Heart right ventricle (tissue), 16 donors: ENCODE measurements at regions not wholly inside any gene's neighbourhood (a gene's known extent, or its start where the extent isn't known, plus 50 kb on each side); places are given as distances from the start of the nearest gene placed in this dataset.
A peak's percentile ranks its signal among the peaks of the same experiment; 100 is the strongest.

Experiments
- ATAC-seq, 8 donors: fragments of 200-7000 bp; cut with Tn5 transposase; one replicate each; pipeline ENCODE4 v1.9.1; 2020; ENCODE audit warnings: mild to moderate bottlenecking in 8 of 8, moderate library complexity in 8 of 8, moderate number of reproducible peaks in 1 of 8
- DNase-seq, 2 donors: peaks; one replicate each; pipeline ENCODE4 v3.0.0-alpha.2; 2020
- H3K27ac ChIP-seq, 10 donors: fragments of 200-600 bp; sonication (generic) in 2 of 10; one replicate each; pipeline versions ENCODE4 v1.5.0 to v1.8.0; 2020 to 2022; ENCODE audit warnings: mild to moderate bottlenecking in 3 of 10
- H3K27me3 ChIP-seq, 7 donors: fragments of 200-600 bp; one replicate each; pipeline ENCODE4 v1.8.0; 2021 to 2022; ENCODE audit warnings: mild to moderate bottlenecking in 2 of 7
- H3K36me3 ChIP-seq, 9 donors: fragments of 200-600 bp; sonication (generic) in 1 of 9; one replicate each; pipeline versions ENCODE4 v1.5.0 to v1.8.0; 2020 to 2022; ENCODE audit warnings: mild to moderate bottlenecking in 2 of 9
- H3K4me1 ChIP-seq, 9 donors: fragments of 200-600 bp; sonication (generic) in 1 of 9; one replicate each; pipeline versions ENCODE4 v1.5.0 to v1.8.0; 2020 to 2022; ENCODE audit warnings: mild to moderate bottlenecking in 4 of 9
- H3K4me3 ChIP-seq, 10 donors: fragments of 200-600 bp; sonication (generic) in 2 of 10; one replicate each; pipeline versions ENCODE4 v1.5.0 to v1.8.0; 2020 to 2022; ENCODE audit warnings: mild to moderate bottlenecking in 7 of 10, moderate library complexity in 2 of 10
- H3K9me3 ChIP-seq, 11 donors: fragments of 200-600 bp in 10 of 11; sonication (generic) in 2 of 11; one replicate each; pipeline versions ENCODE4 v1.5.0 to v1.8.0; 2013 to 2022; ENCODE audit warnings: mild to moderate bottlenecking in 2 of 11, control low read depth in 1 of 11, moderate library complexity in 1 of 11
- CTCF ChIP-seq, 9 donors: fragments of 200-600 bp; sonication (generic) in 2 of 9; IDR thresholded peaks; one replicate each; pipeline versions ENCODE4 v1.5.0 to v1.8.0; 2021 to 2022; ENCODE audit warnings: antibody characterized with exemption in 9 of 9, mild to moderate bottlenecking in 5 of 9, moderate library complexity in 1 of 9
- WGBS, 2 donors: extraction: QIAGEN DNeasy Blood & Tissue Kit; methylation state at CpG; one replicate each; pipeline ENCODE4 v1.1.7; 2013; ENCODE audit warnings: inconsistent platforms in 1 of 2; 5-methylcytosine and 5-hydroxymethylcytosine counted together
- intact Hi-C, 10 donors: fragments of 100-400 bp; cut with DNase I; formaldehyde crosslinking; loops; one replicate each; pipeline versions ENCODE4 v1.11.1 to v1.14.2; 2022
- donor health status: Arrhythmogenic right ventricular cardiomyopathy.
- donor health status: ischemic (EF 13 %, LVEDD 7.1; RV severe dilation, severe dysfunction).
- donor health status: healthy with polysubstance abuse.
- donor health status: DM: no; HTN: yes; CAD: no.
- donor health status: DM: no; HTN: no; CAD: no.
- donor health status: ischemic (EF 25% LVEDD 6.9; RV normal size, moderate dysfunction).
- donor health status: ischemic (EF 25% LVEDD 5.7; RV mildly dilated, moderate dysfunction).
- donor health status: healthy.
- donor health status: DM: yes; HTN: yes; CAD: no.
- donor health status: Ischemic cardiomyopathy.
- donor health status: ischemic (EF 35%, LVEDD 5.7; RV mildly dilated, moderate dysfunction).
- donor health status: nonischemic (EF 11% LVEDD 7.7; RV severe dilation, severe dysfunction).
- donor health status: DM: yes; HTN: yes; CAD: no.
- donor health status: PGD.
- donor health status: ischemic (EF 29% LVEDD 5.4; RV normal size, mild dysfunction).
- donor health status: nonischemic (EF 23%, LVEDD 6.1; RV moderate dilation, normal function).

- 61 to 65% methylated on average over 3 of the region's 3 CpGs for WGBS, 2 donors
- intact Hi-C loops = loop anchor here in 6 of 10 donors (5.0 to 10.0 kb wide), 8 partner anchors 47 to 183 kb away; partner anchors contain the start of gene CAV2 (in 4 of the 6)
- no peak for DNase-seq
- Histone ChIP-seq H3K4me1 (peaks cover 0 to 56% (median 10%) of the 10 kb centered on the region in 9 donors), H3K27ac (peak overlapping the region in 5 of 10 donors; percentile 6 to 71 (median 64)), H3K9me3 (no peaks in the 10 kb centered on the region), H3K4me3 (no peak overlapping the region), H3K27me3 (no peaks in the 10 kb centered on the region), H3K36me3 (no peaks in the 10 kb centered on the region)
- no peak for TF ChIP-seq CTCF (IDR thresholded peaks at IDR 0.05)
- peak in 4 of 8 donors; percentile 26 to 55 (median 34) for ATAC-seq
These were observed 51.3 kb upstream of the CAV2 start for GRCh38 chr7:116447966-116448839.

GRCh38 chr7:116449441-116449840 is 50.1 kb upstream of the CAV2 start:
- intact Hi-C loops = loop anchor here in 6 of 10 donors (5.0 to 10.0 kb wide), 8 partner anchors 45 to 185 kb away; partner anchors contain the start of gene CAV2 (in 4 of the 6)
- peak in 5 of 8 donors; percentile 48 to 71 (median 63) for ATAC-seq
- H3K36me3 ChIP-seq = no peaks in the 10 kb centered on the region
- WGBS, 2 donors = 78 to 84% methylated on average over 4 of the region's 4 CpGs
- H3K4me1 ChIP-seq = peaks cover 0 to 44% (median 10%) of the 10 kb centered on the region in 9 donors
- no peak for TF ChIP-seq CTCF (IDR thresholded peaks at IDR 0.05)
- no peaks in the 10 kb centered on the region for H3K9me3 ChIP-seq
- peak overlapping the region in 8 of 10 donors; percentile 15 to 71 (median 46) for H3K27ac ChIP-seq
- no peak overlapping the region for H3K4me3 ChIP-seq
- no peaks in the 10 kb centered on the region for H3K27me3 ChIP-seq
- no peak for DNase-seq
